Nephron progenitor cell (in vitro differentiated cells): ENCODE measurements at regions not wholly inside any gene's neighbourhood (a gene's known extent, or its start where the extent isn't known, plus 50 kb on each side); places are given as distances from the start of the nearest gene placed in this dataset.
"Not testable (repeated sequence)": the region's sequence is repeated elsewhere in the genome, so short reads cannot be mapped to it uniquely, and the experiment has no call there.

ENCODE experiments used
- DNase-seq: peaks from one replicate; pipeline ENCODE4 v3.0.0; 2021
- H3K27ac Mint-ChIP-seq: 2 replicates; pipeline ENCODE4 v1.8.0; 2021; ENCODE audit warnings: mild to moderate bottlenecking, moderate library complexity, mixed read lengths
- H3K27me3 Mint-ChIP-seq: 2 replicates; pipeline ENCODE4 v1.8.0; 2021; ENCODE audit warnings: mild to moderate bottlenecking, low read depth, mixed read lengths; ENCODE audit not compliant: poor library complexity
- H3K36me3 Mint-ChIP-seq: 2 replicates; pipeline ENCODE4 v1.8.0; 2021; ENCODE audit warnings: low read depth, mixed read lengths
- H3K4me1 Mint-ChIP-seq: 2 replicates; pipeline ENCODE4 v1.8.0; 2021; ENCODE audit warnings: mixed read lengths
- H3K4me3 Mint-ChIP-seq: 2 replicates; pipeline ENCODE4 v1.8.0; 2021; ENCODE audit warnings: mild to moderate bottlenecking, moderate library complexity, mixed read lengths
- H3K9me3 Mint-ChIP-seq: 2 replicates; pipeline ENCODE4 v1.8.0; 2021; ENCODE audit warnings: mild to moderate bottlenecking, moderate library complexity, mixed read lengths
- TF ChIP-seq, protein P1 (sequence below): fragments of 200-600 bp; sonication (generic); IDR thresholded peaks from 2 replicates; pipeline ENCODE4 v1.5.0; 2021; ENCODE audit warnings: antibody characterized with exemption

DNA sequence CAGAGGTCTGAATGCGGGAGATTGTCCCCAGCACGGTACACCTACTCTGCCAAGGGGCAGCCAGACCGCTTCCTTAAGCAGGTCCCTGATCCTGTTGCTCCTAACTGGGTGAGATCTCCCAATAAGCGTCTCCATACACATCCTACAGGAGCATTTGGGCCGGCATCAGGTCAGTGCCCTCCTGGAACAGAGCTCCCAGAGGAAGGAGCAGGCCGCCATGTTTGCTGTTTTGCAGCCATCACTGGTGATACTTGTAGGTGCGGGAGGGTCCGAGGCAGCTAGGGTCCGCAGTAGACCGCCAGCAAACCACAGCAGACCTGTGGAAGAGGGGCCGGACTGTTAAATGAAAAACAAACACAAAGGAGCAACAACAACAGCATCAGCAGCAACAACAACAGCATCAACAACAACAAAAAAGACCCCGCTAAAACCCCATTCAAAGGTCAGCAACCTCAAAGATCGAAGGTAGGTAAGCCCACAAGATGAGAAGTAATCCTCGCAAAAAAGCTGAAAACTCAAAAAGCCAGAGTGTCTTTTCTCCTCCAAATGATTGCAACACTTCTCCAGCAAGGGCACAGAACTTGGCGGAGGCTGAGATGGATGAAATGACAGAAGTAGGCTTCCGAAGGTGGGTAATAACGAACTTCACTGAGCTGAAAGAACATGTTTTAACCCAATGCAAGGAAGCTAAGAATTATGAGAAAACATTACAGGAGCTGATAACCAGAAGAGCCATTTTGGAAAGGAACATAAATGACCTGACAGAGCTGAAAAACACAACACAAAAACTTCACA lies 79.0 kb upstream of the CDH7 start:
- no peak overlapping the region for H3K4me3 Mint-ChIP-seq
- TF ChIP-seq, protein P1, sequence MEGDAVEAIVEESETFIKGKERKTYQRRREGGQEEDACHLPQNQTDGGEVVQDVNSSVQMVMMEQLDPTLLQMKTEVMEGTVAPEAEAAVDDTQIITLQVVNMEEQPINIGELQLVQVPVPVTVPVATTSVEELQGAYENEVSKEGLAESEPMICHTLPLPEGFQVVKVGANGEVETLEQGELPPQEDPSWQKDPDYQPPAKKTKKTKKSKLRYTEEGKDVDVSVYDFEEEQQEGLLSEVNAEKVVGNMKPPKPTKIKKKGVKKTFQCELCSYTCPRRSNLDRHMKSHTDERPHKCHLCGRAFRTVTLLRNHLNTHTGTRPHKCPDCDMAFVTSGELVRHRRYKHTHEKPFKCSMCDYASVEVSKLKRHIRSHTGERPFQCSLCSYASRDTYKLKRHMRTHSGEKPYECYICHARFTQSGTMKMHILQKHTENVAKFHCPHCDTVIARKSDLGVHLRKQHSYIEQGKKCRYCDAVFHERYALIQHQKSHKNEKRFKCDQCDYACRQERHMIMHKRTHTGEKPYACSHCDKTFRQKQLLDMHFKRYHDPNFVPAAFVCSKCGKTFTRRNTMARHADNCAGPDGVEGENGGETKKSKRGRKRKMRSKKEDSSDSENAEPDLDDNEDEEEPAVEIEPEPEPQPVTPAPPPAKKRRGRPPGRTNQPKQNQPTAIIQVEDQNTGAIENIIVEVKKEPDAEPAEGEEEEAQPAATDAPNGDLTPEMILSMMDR = no peak
- H3K36me3 Mint-ChIP-seq = no peaks in the 10 kb centered on the region
- H3K27me3 Mint-ChIP-seq = no peaks in the 10 kb centered on the region
- H3K4me1 Mint-ChIP-seq = peaks cover 4% of the 10 kb centered on the region
- H3K9me3 Mint-ChIP-seq = peaks cover 5% of the 10 kb centered on the region
- DNase-seq = no peak
- H3K27ac Mint-ChIP-seq = no peak overlapping the region

DNA sequence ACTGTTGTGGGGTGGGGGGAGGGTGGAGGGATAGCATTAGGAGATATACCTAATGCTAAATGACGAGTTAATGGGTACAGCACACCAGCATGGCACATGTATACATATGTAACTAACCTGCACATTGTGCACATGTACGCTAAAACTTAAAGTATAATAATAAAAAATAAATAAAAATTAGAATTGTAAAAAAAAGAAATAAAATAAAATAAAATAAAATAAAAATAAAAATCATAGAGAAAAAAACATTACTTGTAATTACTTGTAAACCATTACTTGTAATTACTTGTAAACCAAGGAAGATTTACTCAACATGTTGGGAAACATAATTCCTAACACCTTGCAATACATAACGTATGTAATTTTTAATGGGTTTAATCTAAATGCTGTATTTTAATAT lies 80.7 kb upstream of the CDH7 start:
- H3K9me3 Mint-ChIP-seq, H3K27ac Mint-ChIP-seq, H3K4me1 Mint-ChIP-seq, H3K4me3 Mint-ChIP-seq, H3K36me3 Mint-ChIP-seq, H3K27me3 Mint-ChIP-seq, DNase-seq: not testable (repeated sequence)

DNA sequence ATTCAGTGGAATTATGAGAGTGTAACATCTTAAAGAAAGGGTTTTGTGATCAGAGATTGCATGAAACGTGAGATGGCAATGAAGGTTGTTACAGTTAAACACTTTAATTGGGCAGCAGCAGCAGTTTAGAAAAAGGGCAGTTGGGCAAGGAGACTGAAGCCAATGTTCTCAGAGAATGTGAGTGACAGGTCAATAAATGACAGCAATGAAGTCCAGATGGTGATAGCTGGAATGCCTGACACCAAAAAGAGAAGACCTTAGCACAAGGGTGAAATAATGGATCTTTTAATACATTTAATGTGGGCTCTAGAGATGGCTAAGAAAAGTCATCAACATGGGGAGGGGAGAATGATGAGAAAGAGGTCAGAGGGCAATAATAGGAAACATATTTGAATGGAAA lies 89.4 kb upstream of the CDH7 start:
- Mint-ChIP-seq H3K4me1 (peaks cover 20% of the 10 kb centered on the region), H3K27me3 (no peaks in the 10 kb centered on the region), H3K27ac (peak overlapping the region; percentile 15), H3K4me3 (no peak overlapping the region), H3K9me3 (no peaks in the 10 kb centered on the region), H3K36me3 (no peaks in the 10 kb centered on the region)
- TF ChIP-seq, protein P1 = no peak
- no peak for DNase-seq

DNA sequence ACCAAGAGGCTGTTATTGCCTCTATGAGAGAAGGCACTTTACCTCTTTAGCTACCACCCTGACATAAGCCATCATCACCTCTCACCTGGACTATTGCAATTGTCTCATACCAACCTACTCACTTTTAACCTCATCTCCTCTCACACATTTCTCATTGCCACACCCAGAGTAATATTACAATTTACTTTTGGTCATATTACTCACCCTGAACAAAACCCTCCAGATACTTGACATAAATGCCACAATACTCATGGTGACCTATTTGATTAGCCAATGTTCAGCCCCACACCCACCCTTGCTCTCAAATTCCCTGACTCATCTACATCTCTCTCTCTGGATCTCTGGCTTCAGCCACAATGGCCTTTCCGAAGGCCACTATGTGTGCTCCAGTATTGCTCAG lies 90.9 kb upstream of the CDH7 start:
- H3K27ac Mint-ChIP-seq = no peak overlapping the region
- no peaks in the 10 kb centered on the region for H3K9me3 Mint-ChIP-seq
- no peak overlapping the region for H3K4me3 Mint-ChIP-seq
- no peaks in the 10 kb centered on the region for H3K27me3 Mint-ChIP-seq
- TF ChIP-seq, protein P1 = no peak
- H3K36me3 Mint-ChIP-seq = no peaks in the 10 kb centered on the region
- no peak for DNase-seq
- peaks cover 20% of the 10 kb centered on the region for H3K4me1 Mint-ChIP-seq

DNA sequence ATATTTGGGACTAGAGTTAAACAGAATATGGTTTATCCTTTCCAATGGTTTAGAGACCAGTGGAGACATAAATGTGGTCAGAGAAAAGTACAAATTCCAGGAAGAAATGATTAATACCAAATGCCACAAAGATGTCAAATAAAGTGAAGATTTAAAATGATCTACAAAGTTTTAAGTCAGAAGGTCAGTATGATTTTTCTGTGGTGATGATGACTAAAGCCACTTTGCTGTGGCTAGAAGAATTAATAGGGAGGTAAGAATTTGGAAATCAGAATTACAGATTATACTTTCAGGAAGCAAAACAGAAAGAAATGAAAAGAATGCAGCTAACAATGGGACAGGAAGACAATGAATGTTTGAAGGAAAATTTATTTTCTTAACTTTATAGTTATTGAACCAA lies 91.5 kb upstream of the CDH7 start:
- no peaks in the 10 kb centered on the region for H3K27me3 Mint-ChIP-seq
- H3K36me3 Mint-ChIP-seq = no peaks in the 10 kb centered on the region
- no peak overlapping the region for H3K4me3 Mint-ChIP-seq
- TF ChIP-seq, protein P1 = no peak
- H3K27ac Mint-ChIP-seq = no peak overlapping the region
- no peaks in the 10 kb centered on the region for H3K9me3 Mint-ChIP-seq
- no peak for DNase-seq
- peaks cover 20% of the 10 kb centered on the region for H3K4me1 Mint-ChIP-seq

DNA sequence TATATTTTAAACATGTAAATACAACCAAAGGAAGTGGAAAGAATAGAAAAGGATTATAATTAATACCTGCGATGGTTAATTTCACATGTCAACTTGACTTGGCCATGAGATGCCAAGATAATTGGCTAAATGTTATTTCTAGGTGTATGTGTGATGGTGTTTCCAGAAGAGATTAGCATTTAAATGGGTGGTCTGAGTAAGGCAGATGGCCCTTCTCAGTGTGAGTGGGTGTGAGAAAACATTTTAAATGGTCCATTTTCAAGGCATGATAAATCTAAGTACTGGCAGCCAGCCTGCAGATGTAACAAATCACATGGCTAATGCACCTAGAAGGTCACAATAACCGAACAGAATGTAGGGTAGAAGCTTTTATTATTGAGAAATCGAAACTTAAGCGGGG lies 99.6 kb upstream of the CDH7 start:
- no peaks in the 10 kb centered on the region for H3K36me3 Mint-ChIP-seq
- peaks cover 5% of the 10 kb centered on the region for H3K9me3 Mint-ChIP-seq
- H3K4me1 Mint-ChIP-seq = no peaks in the 10 kb centered on the region
- no peak overlapping the region for H3K4me3 Mint-ChIP-seq
- TF ChIP-seq, protein P1 = no peak
- DNase-seq = no peak
- no peaks in the 10 kb centered on the region for H3K27me3 Mint-ChIP-seq
- no peak overlapping the region for H3K27ac Mint-ChIP-seq
